ENCODE measurements at regions not wholly inside any gene's neighbourhood (a gene's known extent, or its start where the extent isn't known, plus 50 kb on each side); places are given as distances from the start of the nearest gene placed in this dataset.

DNA sequence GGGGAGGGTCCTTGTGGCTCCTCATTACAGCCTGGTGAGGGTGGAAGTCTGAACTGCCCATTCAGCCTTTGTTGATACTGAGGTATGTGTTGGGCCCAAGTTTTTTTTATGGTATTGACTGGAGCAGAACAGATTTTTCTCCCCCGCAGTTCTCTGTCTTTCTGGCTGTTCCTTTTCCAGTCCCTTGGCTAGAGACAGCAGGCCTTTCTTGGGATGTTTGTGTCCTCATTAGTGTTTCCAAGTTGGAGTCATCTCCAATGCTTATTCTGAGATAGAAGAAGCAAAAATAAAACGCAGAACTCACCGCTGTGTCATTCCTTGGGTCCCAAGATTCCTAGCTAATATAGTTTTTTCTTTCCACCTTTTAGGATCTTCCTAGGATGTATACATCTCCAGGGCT is 193.3 kb downstream of the RAMP3 start:
- no peak for DNase-seq (ENCODE audit: low spot score)

DNA sequence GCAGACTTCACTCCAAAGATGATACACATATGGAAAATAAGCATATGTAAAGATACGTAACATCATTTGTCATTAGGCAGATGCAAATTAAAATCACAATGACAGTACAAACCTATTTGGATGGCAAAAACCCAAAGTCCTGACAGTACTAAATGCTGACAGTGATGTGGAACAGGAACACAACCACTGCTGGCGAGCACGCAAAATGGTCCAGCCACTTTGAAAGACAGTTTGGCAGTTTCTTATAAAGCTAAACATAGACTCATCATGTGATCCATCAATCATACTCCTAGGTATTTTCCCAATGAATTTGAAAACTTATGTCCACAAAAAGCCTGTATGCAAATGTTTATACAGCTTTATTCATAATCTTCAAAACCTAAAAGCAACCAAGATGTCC is 200.7 kb downstream of the RAMP3 start:
- no peak for DNase-seq (ENCODE audit: low spot score)

DNA sequence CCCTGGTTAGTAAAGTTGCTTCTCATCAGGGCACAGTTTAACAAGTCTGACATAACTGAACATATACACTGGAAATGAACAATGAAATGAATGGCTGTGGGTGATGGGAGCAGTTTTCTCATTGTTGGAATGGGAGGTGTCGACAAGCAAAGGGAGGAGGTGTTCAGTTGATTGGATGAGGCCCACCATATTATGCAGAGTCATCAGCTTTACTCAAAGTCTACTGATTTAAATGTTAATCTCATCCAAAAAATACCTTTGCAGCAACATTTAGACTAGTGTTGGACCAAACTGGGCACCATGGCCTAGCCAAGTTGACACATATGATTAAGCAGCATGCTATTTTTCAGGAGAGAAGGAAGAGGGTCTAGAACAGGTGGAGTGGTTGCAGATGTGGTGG is 201.7 kb downstream of the RAMP3 start:
- no peak for DNase-seq (ENCODE audit: low spot score)

DNA sequence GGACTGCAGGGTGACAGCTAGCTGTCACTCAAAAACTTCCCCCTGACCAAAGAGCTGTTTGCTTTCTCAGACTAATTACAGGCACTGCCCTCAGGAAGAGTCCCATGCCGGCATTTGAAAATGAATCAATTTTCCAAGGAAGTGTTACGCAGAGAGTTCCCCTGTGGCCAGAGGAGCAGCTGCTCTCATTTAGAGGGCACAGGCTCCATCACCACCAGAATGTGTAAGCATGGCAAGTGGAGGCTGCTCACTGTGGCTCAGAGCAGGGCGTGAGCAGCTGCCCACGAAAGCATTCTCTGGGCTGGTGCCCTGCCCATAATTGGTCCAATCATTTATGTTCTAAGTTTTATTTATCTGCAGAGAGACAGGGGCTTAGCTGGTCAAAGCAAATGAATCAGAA is 202.2 kb downstream of the RAMP3 start:
- no peak for DNase-seq (ENCODE audit: low spot score)

DNA sequence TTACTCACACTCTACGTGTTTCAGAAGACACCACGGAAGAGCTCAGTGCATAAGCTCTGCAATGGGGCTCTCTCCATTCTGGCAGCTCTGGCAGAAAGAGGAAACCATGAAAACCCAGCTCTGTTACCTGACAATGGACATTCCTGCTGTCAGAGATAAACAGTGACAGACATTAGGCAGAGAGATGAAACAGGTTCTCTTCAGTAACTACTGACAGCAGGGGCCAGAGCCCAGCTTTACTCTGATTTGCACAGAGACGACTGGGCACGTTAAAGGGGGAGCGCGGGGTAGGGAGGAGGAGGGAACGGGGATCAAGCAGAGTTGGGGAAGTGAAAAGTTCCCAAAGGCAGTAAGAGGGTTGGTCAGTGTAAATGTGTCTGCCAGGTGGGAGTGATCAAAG is 206.1 kb downstream of the RAMP3 start:
- DNase-seq (ENCODE audit: low spot score): no peak

DNA sequence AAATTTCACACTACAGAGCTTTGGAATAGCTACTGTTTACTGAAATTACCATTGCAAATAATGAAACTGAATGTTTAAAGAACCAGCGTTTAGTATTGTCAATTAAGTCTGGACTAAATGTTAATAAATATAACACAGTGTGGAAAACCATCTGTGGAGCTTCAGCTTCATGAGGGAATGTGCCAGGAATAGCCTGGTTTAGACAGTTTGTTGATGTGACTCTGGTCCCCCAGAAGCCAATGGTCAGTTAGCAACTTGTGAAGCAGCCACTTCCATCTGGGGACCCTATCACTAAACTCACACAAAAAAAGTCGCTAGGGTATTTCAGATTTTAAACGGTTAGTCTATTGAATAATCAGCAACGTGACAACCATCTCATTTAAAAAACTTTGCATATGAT is 207.8 kb downstream of the RAMP3 start:
- DNase-seq (ENCODE audit: low spot score): no peak

DNA sequence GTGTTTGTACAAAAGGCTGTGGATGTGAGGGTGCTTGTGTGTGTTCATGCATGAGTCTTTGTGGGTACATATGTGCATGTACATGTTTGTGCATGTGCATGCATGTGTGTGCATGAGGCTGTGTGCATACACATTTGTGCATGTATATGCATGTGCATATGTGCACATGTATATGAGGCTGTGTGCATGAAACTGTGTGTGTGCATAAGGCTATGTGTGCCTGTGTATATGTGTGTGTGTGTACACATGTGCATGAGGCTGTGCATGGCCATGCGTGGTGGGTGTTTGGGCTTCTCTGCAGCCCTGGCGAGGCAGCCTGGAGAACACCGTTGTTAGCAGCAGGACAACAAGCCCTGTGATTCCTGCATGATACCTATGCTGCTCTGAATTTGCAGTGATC is 207.7 kb upstream of the ADCY1 start:
- DNase-seq (ENCODE audit: low spot score): no peak

DNA sequence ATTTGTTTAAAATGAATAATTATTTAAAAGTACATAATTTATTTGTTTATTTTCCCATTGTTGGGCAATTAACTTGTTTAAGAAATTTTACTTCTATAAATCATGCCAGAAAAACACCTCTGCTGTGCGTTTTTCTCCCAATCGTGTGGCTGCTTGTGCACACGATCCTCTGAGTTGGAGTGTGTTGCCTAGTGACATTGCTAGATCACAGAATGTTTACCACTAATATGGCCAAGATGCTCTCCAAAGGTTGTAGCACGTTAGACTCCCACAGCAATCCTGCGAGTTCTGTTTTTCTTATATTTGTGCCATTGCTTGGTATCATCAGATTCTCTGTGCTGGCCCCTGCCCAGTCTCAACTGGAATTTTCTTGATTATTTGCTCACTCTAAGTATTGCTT is 207.1 kb upstream of the ADCY1 start:
- no peak for DNase-seq (ENCODE audit: low spot score)

DNA sequence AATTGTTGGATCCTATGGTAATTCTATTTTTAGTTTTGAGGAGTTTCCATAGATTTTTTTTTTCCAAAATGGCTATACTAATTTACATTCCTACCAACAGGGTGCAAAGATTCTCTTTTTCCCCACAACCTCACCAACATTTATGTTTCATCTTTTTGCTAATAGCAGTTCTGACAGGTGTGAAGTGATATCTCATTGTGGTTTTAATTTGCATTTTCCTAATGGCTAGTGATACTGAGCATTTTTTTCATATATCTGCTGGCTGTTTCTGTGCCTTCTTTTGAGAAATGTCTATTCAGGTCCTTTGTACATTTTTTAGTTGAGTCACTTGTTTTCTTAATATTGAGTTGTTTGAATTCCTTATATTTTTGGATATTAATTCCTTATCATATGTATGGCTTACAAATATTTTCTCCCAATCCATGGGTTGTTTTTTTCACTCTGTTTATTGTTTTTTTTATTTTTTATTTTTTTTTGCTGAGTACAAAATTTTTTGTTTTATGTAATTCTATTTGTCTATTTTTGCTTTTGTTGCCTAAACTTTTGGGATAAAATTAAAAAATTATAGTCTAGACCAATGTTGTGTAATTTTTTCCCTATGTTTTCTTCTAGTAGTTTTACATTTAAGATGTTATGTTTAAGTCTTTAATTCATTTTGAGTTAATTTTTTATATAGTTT is 205.9 kb upstream of the ADCY1 start:
- DNase-seq (ENCODE audit: low spot score): no peak

DNA sequence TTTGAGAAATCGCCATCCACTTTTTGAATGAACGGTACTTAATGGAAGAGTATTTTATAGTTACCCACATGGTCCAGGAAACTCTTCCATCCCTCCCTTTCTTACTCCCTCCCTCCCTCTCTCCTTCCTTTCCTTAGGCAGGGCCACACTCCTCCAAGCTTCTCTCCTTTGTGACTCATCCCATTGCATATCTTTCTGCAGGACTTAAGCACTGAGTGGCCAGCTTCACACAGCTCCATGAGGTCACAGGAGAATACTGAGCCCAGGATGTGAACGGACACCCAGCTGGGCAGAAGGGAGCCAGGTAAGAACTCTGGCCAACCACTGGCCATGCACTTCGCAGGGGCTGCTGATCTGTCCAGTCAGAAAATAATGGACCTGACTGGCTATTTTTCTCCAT is 189.7 kb upstream of the ADCY1 start:
- DNase-seq (ENCODE audit: low spot score): no peak

DNA sequence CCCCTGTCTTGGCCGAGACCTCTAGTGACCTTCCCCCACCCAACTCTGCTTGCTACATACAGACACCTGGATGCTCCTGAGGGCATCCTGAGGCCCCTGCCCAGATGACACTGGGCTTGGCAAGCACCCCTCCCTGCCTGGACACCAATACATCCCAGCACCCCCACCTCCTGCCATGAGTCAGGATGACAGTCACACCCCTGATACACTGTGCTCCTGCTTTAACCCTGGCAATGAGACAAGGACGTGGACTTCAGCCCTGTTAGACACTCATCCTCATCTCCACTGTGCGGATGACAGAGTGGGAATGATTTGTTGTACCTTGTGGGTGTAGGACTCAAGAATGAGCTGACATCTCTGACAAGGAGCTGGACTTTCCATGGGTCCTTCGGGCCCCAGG is 186.3 kb upstream of the ADCY1 start:
- no peak for DNase-seq (ENCODE audit: low spot score)

DNA sequence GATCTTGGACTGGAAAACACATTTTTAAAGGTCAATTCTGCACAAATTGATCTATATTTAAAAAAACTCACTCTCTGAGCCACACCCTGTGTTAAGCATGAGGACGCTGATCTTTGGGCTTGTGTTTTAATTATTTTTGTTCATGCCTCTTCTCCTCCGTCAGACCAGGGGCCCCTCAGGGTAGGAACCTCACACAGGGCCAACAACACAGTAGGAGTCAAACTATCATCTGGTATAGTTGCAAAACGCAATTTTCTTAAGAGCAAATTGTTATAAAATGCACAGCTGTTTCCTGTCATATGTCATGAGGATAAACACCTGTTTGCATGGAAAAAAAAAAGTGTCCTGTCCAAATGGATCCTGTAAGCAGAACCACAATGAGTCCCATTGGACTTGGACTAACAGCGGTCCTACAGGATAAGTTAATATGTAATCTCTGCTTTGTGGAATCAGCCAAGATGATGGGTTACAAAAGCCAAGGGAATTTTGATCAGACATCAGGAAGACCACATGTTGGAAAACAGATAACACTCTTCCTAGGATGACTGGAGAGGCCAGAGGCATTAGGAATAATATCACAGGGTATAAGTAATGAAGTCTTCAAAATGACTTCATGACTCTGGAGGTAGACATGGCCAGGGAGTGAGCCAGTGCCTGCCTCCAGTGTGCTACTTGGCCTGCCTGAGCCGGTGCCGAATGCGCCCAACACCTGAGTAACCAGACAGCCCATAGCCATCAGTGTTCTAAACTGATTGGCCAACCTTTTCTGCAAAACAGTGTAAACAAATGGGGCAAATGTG is 184.9 kb upstream of the ADCY1 start:
- no peak for DNase-seq (ENCODE audit: low spot score)

DNA sequence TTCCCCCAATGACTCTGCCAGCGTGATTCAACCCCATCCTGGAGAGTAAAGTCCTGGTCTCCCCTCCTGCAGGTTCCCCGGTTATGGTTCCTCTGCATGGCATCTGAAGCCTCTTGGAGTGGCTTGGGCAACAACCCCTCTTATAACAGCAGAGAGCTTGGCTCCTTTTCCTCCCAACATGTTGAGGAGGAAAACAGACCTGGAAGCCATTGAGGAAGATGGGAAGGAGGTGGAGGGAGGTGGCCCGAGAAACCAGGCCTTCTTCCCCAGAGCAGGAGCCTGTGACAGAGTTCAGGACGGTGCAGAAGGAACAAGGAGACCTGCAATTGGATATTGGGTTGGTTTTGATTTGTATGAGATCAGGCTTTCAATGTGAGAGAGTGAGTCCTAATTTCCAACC is 184.0 kb upstream of the ADCY1 start:
- DNase-seq (ENCODE audit: low spot score): no peak

DNA sequence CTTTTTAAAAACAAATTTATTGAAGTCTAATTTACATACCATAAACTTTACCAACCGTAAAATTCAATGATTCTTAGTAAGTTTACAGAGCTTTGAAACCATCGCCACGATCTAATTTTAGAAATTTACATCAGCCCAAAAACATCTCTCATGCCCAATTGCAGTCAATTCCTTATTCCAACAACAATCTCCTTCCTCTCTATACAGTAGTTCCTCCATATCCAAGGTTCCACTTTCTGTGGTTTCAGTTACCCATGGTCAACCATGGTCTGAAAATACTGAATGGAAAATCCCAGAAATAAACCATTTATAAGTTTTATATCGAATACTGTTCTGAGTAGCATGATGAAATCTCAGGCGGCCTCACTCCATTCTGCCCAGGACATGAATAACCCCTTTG is 183.4 kb upstream of the ADCY1 start:
- DNase-seq (ENCODE audit: low spot score): no peak

DNA sequence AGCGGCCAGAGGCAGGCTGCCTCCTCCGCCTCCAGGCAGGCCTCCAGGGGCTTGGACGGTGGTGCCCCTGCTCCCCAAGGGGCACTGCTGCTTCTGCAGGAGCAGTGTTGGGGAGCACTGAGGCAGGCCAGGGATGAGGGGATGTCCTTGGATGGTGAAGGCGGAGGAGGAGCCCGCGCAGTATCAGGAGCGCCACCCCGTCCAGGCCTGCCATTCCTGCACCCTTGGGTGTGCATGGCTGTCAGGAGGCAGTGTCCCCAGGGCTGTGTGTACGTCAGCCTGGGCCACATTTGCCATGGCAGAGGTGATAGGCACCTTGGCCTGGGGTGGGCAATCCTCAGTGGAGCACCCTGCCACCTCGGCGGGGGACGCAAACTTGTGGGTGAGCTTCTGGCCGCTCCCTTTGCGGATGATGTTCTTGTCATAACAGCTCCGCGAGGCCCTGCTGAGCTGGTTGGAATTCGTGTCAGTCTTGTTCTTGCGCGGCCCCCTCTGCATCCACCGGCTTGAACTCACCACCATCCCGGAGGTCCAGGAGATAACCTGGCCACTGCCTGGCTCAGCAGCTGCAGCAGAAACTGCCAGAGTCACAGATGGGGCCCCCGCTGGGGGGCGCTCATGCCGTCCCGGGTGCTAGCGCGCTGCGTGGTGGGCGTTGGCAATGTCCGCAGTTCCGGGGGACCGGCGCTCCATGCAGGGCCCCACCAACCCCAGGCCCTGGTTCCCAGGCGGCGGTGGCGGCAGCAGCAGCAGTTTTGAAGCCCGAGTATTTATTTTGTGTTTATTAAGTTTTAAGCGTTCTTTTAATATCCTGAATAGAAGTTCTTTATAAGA is 182.3 kb upstream of the ADCY1 start:
- no peak for DNase-seq (ENCODE audit: low spot score)

DNA sequence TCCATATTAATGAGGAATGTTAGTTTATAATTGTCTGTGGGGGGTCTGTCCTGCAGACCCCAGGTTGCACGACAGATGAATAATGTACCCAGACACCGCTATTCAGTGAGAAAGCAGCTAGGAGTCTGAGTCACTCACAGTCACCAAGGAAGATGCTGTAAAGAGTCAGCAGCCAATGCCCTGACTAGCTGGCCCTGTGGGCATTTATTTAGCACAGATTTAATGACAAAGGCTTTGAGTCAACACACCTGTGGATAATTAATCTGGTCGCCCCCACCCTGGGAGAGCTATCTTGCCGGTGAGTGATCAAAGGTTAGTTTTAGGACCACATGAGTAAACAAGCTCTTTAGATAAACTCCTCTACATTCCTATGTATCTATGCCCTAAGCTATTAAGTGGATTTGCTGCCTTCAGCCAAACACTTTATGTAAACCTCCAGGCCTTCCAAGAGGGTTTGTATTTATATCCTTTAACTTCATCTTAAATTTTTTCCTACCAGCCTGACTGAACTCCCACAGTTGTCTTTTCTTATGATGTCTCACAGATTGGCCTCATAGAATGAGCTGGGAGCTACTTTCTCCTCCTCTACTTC is 180.0 kb upstream of the ADCY1 start:
- DNase-seq (ENCODE audit: low spot score): no peak

DNA sequence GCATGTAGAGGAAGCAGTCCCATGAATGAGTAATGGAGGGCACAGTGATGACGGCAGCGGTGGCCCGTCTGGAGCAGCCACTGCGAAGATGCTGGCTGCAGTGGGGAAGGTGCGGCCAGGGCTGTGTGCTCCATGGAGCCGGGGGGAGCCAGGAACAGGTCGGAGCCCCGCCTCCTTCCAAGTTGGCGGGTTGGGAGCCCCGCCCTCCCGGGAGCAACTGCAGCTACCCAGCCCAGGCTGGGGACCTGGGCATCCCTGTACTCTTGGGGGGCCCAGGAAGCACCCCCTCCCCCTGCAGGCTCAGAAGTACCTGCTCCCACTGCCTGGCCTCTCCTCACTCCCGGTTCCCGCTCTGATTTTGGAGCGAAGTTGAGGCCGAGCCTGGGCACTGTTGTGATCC is 175.1 kb upstream of the ADCY1 start:
- DNase-seq (ENCODE audit: low spot score): no peak

DNA sequence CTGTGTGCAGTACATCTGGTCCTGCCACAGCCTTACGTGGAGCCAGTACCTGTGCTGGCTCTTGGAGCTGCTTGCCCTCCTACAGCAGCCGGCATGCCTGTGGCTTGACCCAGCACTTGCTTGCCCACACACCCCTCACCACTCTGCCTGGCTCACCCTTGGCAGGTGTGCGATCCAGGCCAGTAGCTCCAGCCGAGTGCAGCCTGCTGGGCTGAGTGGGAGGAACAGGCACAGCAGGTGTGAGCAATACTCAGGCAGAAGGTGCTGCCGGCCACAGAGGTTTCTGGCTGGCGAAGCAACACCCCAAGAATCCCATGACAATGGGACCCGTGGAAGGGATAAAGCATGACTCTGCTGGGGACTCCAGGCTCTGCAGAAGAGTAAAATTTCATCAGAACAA is 173.5 kb upstream of the ADCY1 start:
- DNase-seq (ENCODE audit: low spot score): no peak

DNA sequence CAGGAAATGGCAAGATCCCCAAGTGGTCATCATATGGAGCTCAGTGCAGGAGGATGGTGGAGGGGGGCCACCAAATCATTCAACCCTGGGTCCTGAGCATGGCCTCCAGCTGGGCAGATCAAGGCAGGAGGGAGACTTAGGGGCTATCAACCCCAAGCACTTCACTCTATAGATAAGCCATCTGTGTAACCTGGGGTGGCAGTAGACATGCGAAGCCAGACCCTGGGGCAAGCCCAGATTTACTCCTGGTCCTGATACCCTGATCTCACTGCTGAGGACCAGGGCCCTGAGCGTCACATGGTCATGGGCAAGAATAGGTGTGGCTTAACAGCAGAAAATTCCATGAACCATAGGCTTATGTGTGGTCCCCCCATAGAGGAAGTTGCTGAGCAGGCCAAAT is 173.0 kb upstream of the ADCY1 start:
- DNase-seq (ENCODE audit: low spot score): no peak

DNA sequence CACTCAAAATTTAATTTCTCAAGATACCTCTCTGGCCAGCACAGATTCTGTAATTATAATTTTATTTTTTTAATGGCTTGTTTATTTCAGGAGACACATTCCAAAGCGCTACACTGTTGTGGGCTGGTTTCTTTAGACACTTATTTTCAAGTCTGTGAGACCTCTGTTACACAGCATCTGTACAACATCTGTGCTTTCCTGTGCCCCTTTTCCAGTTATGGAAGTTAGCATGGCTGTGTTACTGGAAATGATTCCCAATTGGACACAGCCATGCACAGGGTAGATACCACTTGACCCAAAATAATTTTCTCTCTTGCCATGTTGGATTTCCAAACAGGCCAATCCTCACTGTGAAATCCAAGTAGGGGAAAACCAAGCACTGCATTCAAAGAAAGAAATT is 172.3 kb upstream of the ADCY1 start:
- DNase-seq (ENCODE audit: low spot score): no peak

DNA sequence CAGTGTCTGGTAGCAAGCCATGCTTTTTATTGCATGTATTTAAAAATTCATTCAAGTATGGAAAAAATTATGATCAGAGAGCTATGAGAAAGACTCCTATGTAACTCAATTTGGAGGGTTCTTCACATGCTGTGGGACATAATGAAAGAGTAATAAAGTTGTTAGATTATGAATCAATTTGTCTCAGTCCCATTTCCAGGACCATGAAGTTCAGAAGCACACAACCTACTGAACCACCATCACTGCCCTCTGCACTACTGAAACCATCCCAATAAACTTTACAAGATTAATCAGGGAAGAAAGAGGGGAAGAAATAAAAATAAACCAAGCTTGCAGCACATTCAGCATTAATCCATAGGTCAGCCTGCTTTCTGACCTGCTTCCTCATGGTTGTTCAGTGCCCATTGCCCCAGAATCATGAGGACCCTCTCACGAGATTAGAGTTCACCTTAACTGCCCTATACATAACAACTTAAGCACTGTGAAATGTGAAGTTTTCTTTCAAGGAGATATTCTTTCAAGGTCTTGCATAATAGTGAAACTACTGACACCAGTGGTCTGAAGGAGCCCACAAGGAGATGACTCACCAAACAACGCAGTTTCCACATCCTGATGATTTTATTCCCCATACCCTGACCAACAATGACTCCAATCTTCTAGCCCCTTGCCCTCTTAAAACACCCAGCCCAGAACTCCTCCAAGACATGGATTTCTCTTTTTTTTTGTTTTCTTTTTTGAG is 171.5 kb upstream of the ADCY1 start:
- no peak for DNase-seq (ENCODE audit: low spot score)

DNA sequence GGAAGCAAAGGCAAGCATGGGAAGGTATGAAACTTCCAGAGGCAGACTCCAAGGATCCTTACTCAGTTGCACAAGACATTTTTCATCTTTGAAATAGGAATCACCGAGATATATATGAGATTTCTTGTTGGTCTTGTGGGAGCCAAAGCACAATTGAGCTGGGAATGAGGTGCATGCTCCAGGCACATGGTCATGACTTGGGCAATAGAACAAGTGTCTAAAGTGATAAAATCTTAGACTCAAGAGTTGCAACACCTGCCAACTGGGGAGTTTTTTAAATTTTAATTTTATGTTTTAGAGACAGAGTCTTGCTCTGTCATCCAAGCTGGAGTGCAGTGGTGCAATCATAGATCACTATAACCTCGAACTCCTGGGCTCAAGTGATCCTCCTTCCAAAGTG is 169.5 kb upstream of the ADCY1 start:
- no peak for DNase-seq (ENCODE audit: low spot score)
